ENCODE measurements at regions not wholly inside any gene's neighbourhood (a gene's known extent, or its start where the extent isn't known, plus 50 kb on each side); places are given as distances from the start of the nearest gene placed in this dataset.

DNA sequence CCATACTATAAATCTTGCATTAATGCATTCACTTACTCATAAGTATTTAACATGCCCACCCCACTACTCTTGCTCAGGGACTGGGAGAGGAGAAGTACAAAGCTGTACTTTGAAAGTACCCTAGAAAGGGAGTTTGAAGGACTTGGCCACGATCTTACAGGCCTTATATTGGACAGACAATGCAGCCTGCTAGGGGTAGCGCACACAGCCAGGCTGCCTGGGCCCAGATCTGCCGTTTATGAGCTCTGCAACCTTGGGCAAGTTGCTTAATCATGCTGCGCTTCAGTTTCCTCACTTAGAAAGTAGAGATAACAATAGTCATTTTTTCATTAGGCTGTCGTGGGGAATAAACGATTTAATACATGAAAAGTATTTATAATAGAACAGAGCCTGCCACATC, 110.1 kb downstream of the CDC7 start:
- DNase-seq (ENCODE audit: low spot score), result no peak
- TF ChIP-seq, protein P1, sequence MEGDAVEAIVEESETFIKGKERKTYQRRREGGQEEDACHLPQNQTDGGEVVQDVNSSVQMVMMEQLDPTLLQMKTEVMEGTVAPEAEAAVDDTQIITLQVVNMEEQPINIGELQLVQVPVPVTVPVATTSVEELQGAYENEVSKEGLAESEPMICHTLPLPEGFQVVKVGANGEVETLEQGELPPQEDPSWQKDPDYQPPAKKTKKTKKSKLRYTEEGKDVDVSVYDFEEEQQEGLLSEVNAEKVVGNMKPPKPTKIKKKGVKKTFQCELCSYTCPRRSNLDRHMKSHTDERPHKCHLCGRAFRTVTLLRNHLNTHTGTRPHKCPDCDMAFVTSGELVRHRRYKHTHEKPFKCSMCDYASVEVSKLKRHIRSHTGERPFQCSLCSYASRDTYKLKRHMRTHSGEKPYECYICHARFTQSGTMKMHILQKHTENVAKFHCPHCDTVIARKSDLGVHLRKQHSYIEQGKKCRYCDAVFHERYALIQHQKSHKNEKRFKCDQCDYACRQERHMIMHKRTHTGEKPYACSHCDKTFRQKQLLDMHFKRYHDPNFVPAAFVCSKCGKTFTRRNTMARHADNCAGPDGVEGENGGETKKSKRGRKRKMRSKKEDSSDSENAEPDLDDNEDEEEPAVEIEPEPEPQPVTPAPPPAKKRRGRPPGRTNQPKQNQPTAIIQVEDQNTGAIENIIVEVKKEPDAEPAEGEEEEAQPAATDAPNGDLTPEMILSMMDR (IDR thresholded peaks at IDR 0.05), result no peak
- ATAC-seq (ENCODE audit: low FRiP score), result no peak

DNA sequence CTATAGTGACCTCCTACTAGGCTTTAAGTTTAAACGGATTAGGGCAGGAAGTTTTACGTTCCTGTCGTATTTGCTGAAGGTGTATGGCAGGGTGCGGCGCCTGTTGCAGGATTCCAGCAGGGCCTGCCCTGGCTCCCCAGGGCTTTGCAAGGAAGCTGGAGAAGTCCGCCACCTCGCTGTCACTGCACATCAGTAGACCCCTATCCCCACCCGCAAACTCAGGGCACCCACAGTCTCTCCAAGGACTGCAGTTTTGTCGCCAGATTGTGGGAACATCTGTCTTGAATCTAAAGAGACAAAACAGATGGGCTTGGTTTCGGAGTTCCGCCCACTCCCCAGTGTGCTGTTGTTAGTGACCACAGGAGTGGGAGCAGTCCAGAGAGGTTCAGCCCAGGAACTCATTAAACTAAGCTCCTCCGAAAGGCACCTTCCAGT, 110.8 kb downstream of the CDC7 start:
- DNase-seq (ENCODE audit: low spot score) (no peak), ATAC-seq (ENCODE audit: low FRiP score) (no peak)
- TF ChIP-seq, protein P1 (IDR thresholded peaks at IDR 0.05), result no peak

DNA sequence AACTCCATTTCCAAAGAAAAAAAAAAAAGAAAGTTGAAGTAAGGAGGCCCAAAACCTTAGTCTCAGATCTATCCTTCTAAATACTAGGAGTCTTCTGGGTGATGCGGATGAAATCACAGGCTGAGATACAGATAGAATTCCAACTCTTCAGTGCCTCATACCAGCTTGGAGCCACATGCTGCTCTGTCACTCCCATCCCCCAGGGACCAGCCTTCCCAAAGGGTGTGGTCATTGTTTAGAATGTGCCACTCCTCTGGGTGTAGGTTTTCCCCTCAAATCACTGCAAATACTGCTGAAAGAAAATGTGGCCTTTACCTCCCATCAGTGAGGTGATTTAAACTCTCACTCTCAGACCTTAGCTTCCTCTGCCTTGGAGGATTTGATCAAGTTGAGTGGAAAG, 112.9 kb downstream of the CDC7 start:
- no peak for DNase-seq (ENCODE audit: low spot score)
- TF ChIP-seq, protein P1 (IDR thresholded peaks at IDR 0.05), result no peak

DNA sequence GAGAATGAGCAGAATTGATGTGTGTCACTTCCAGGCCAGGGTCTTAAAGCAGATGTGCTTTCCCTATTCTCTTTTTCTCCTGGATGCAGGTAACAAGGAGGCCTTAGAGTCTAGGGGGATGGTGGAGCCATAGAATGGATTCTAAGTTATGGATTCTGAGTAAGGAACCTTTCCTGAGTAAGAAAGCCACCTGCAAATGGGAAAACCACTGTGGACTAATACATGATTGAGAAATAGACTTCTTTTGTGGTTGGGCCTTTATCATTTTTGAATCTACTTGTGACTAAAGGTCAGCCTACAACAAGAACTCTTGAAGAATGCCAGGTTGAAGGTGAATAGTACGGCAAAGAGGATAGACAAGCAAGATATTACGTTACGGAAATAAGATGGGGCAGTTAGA, 116.1 kb downstream of the CDC7 start:
- no peak for DNase-seq (ENCODE audit: low spot score)
- TF ChIP-seq, protein P1 (IDR thresholded peaks at IDR 0.05), result no peak
- ATAC-seq (ENCODE audit: low FRiP score), result no peak

More for the DNA sequence above, 112.9 kb downstream of the CDC7 start:
- ATAC-seq (ENCODE audit: low FRiP score), result no peak

DNA sequence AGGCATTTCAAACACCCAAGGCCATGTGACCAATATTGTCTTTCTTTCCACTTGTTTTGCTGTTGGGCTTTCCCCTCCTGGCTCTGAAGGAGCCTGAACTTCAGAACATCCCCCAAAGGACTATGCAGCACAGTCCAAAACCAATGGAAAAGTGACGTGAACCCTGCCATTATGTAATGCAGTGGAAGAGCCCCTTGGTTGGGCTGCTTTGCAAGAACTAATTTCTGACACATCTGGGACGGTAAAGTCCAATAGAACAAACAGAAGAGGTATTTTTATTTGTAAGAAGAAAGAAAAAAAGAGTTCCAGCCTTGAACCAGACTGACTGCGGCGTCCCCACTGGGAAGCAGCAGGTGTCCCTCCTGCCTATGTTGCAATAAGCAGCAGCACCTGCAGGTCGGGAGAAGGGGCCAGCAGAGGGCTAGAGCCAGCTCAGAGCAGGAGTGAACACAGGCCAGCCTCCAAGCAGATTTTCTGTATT, 116.7 kb downstream of the CDC7 start:
- TF ChIP-seq, protein P1 (IDR thresholded peaks at IDR 0.05), result no peak
- ATAC-seq (ENCODE audit: low FRiP score) (no peak), DNase-seq (ENCODE audit: low spot score) (no peak)

DNA sequence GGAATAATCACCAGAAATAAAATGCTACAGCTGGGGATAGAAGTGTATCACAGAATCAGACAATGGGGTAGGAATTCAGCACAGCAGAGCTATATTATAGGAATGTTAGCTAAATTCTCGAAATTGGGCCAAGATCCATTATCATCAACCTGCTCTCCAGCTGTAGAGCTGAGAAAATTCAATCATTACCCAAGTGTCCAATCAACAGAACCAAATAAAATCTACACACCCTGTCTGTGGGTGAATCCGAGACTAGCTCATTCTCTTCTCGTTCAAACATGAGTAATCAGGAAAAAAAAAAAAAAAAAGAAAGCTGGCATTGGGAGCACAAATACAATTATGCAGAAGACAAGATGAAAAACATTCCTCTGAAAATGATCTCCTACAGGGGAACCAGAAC, 119.2 kb downstream of the CDC7 start:
- ATAC-seq (ENCODE audit: low FRiP score), result no peak
- TF ChIP-seq, protein P1 (IDR thresholded peaks at IDR 0.05), result no peak
- no peak for DNase-seq (ENCODE audit: low spot score)

DNA sequence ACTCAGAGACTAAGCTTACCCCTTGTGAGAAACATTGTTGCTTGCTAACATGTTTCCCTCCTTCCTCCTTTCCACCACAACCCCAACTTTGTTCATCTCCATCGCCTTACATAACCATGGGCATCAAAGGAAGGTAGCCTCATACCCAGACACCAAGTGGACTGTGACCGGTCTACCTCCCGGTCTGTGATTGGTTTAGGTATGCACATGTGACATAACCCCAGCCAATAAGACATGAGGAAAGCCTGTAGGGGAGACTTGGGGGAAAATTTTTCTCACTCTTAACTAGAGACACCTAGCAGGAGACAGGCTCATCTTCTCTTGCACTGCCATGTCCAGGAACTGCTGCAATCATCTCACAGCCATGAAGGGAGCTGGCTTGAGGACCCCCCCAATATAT, 120.7 kb downstream of the CDC7 start:
- TF ChIP-seq, protein P1 (IDR thresholded peaks at IDR 0.05), result no peak
- DNase-seq (ENCODE audit: low spot score) (no peak), ATAC-seq (ENCODE audit: low FRiP score) (no peak)
